ENCODE measurements at regions not wholly inside any gene's neighbourhood (a gene's known extent, or its start where the extent isn't known, plus 50 kb on each side); places are given as distances from the start of the nearest gene placed in this dataset.
"Not testable (repeated sequence)": the region's sequence is repeated elsewhere in the genome, so short reads cannot be mapped to it uniquely, and the experiment has no call there.

GRCh38 chr4:138598226-138598625 is 356.1 kb upstream of the SLC7A11 start:
- Histone ChIP-seq H3K4me1 (ENCODE audit: control insufficient read depth, insufficient read depth, low read length) (no peaks in the 10 kb centered on the region), H3K36me3 (ENCODE audit: control insufficient read depth, insufficient read depth, low read length) (no peaks in the 10 kb centered on the region), H3K27ac (ENCODE audit: low read depth, low read length) (no peak overlapping the region), H3K9me3 (ENCODE audit: control insufficient read depth, insufficient read depth, low read length) (peaks cover 4% of the 10 kb centered on the region), H3K4me3 (ENCODE audit: low read depth, low read length) (no peak overlapping the region), H3K27me3 (ENCODE audit: control insufficient read depth, insufficient read depth, low read length) (no peaks in the 10 kb centered on the region)
- DNase-seq (ENCODE audit: low read depth in 4 of 6, low spot score in 6 of 6), result no peak
- no CpG with 5 or more reads among the region's 3 CpGs for WGBS (ENCODE audit: insufficient coverage)

- Histone ChIP-seq H3K4me1 (ENCODE audit: control insufficient read depth, insufficient read depth, low read length) (no peaks in the 10 kb centered on the region), H3K27ac (ENCODE audit: low read depth, low read length) (no peak overlapping the region), H3K4me3 (ENCODE audit: low read depth, low read length) (no peak overlapping the region), H3K9me3 (ENCODE audit: control insufficient read depth, insufficient read depth, low read length) (peaks cover 4% of the 10 kb centered on the region), H3K27me3 (ENCODE audit: control insufficient read depth, insufficient read depth, low read length) (no peaks in the 10 kb centered on the region), H3K36me3 (ENCODE audit: control insufficient read depth, insufficient read depth, low read length) (no peaks in the 10 kb centered on the region)
- WGBS (ENCODE audit: insufficient coverage), result 86% methylated on average over 1 of the region's 2 CpGs
- DNase-seq (ENCODE audit: low read depth in 4 of 6, low spot score in 6 of 6), result no peak
Observed at GRCh38 chr4:138596896-138597295, 354.7 kb upstream of the SLC7A11 start.

GRCh38 chr4:138595731-138596460 is 353.7 kb upstream of the SLC7A11 start:
- Histone ChIP-seq H3K9me3 (ENCODE audit: control insufficient read depth, insufficient read depth, low read length) (no peaks in the 10 kb centered on the region), H3K27me3 (ENCODE audit: control insufficient read depth, insufficient read depth, low read length) (no peaks in the 10 kb centered on the region), H3K4me3 (ENCODE audit: low read depth, low read length) (no peak overlapping the region), H3K27ac (ENCODE audit: low read depth, low read length) (peak overlapping the region; percentile 22), H3K4me1 (ENCODE audit: control insufficient read depth, insufficient read depth, low read length) (no peaks in the 10 kb centered on the region), H3K36me3 (ENCODE audit: control insufficient read depth, insufficient read depth, low read length) (no peaks in the 10 kb centered on the region)
- no CpG with 5 or more reads among the region's 4 CpGs for WGBS (ENCODE audit: insufficient coverage)
- DNase-seq (ENCODE audit: low read depth in 4 of 6, low spot score in 6 of 6), result peak in 3 of 6 donors; percentile 6 to 75 (median 18)

GRCh38 chr4:138595171-138595570 is 353.0 kb upstream of the SLC7A11 start:
- Histone ChIP-seq H3K27me3 (ENCODE audit: control insufficient read depth, insufficient read depth, low read length) (no peaks in the 10 kb centered on the region), H3K27ac (ENCODE audit: low read depth, low read length) (no peak overlapping the region), H3K36me3 (ENCODE audit: control insufficient read depth, insufficient read depth, low read length) (no peaks in the 10 kb centered on the region), H3K4me1 (ENCODE audit: control insufficient read depth, insufficient read depth, low read length) (no peaks in the 10 kb centered on the region), H3K9me3 (ENCODE audit: control insufficient read depth, insufficient read depth, low read length) (no peaks in the 10 kb centered on the region), H3K4me3 (ENCODE audit: low read depth, low read length) (no peak overlapping the region)
- DNase-seq (ENCODE audit: low read depth in 4 of 6, low spot score in 6 of 6), result no peak
- WGBS (ENCODE audit: insufficient coverage), result 67% methylated on average over 1 of the region's 2 CpGs

GRCh38 chr4:138592796-138593195 is 350.6 kb upstream of the SLC7A11 start:
- H3K27ac ChIP-seq (ENCODE audit: low read depth, low read length), result no peak overlapping the region
- whole genome bisulfite sequencing (ENCODE audit: insufficient coverage), result no CpG with 5 or more reads among the region's 2 CpGs
- H3K4me3 ChIP-seq (ENCODE audit: low read depth, low read length), result no peak overlapping the region
- no peak for DNase-seq (ENCODE audit: low read depth in 4 of 6, low spot score in 6 of 6)
- no peaks in the 10 kb centered on the region for H3K4me1 ChIP-seq (ENCODE audit: control insufficient read depth, insufficient read depth, low read length)
- no peaks in the 10 kb centered on the region for H3K36me3 ChIP-seq (ENCODE audit: control insufficient read depth, insufficient read depth, low read length)
- H3K27me3 ChIP-seq (ENCODE audit: control insufficient read depth, insufficient read depth, low read length), result no peaks in the 10 kb centered on the region
- no peaks in the 10 kb centered on the region for H3K9me3 ChIP-seq (ENCODE audit: control insufficient read depth, insufficient read depth, low read length)

GRCh38 chr4:138591808-138592207 is 349.7 kb upstream of the SLC7A11 start:
- H3K4me3 ChIP-seq (ENCODE audit: low read depth, low read length), result no peak overlapping the region
- H3K27me3 ChIP-seq (ENCODE audit: control insufficient read depth, insufficient read depth, low read length), result no peaks in the 10 kb centered on the region
- no CpG with 5 or more reads among the region's 1 CpG for WGBS (ENCODE audit: insufficient coverage)
- H3K9me3 ChIP-seq (ENCODE audit: control insufficient read depth, insufficient read depth, low read length), result no peaks in the 10 kb centered on the region
- no peaks in the 10 kb centered on the region for H3K36me3 ChIP-seq (ENCODE audit: control insufficient read depth, insufficient read depth, low read length)
- DNase-seq (ENCODE audit: low read depth in 4 of 6, low spot score in 6 of 6), result no peak
- no peak overlapping the region for H3K27ac ChIP-seq (ENCODE audit: low read depth, low read length)
- no peaks in the 10 kb centered on the region for H3K4me1 ChIP-seq (ENCODE audit: control insufficient read depth, insufficient read depth, low read length)

GRCh38 chr4:138588501-138588900 is 346.4 kb upstream of the SLC7A11 start:
- H3K9me3 ChIP-seq (ENCODE audit: control insufficient read depth, insufficient read depth, low read length), result no peaks in the 10 kb centered on the region
- no peaks in the 10 kb centered on the region for H3K27me3 ChIP-seq (ENCODE audit: control insufficient read depth, insufficient read depth, low read length)
- no peak overlapping the region for H3K27ac ChIP-seq (ENCODE audit: low read depth, low read length)
- no peak for DNase-seq (ENCODE audit: low read depth in 4 of 6, low spot score in 6 of 6)
- H3K4me3 ChIP-seq (ENCODE audit: low read depth, low read length), result no peak overlapping the region
- H3K4me1 ChIP-seq (ENCODE audit: control insufficient read depth, insufficient read depth, low read length), result no peaks in the 10 kb centered on the region
- no peaks in the 10 kb centered on the region for H3K36me3 ChIP-seq (ENCODE audit: control insufficient read depth, insufficient read depth, low read length)

GRCh38 chr4:138579146-138579545 is 337.0 kb upstream of the SLC7A11 start:
- no peak overlapping the region for H3K27ac ChIP-seq (ENCODE audit: low read depth, low read length)
- no CpG with 5 or more reads among the region's 2 CpGs for WGBS (ENCODE audit: insufficient coverage)
- no peaks in the 10 kb centered on the region for H3K36me3 ChIP-seq (ENCODE audit: control insufficient read depth, insufficient read depth, low read length)
- no peak overlapping the region for H3K4me3 ChIP-seq (ENCODE audit: low read depth, low read length)
- H3K9me3 ChIP-seq (ENCODE audit: control insufficient read depth, insufficient read depth, low read length), result no peaks in the 10 kb centered on the region
- no peak for DNase-seq (ENCODE audit: low read depth in 4 of 6, low spot score in 6 of 6)
- no peaks in the 10 kb centered on the region for H3K4me1 ChIP-seq (ENCODE audit: control insufficient read depth, insufficient read depth, low read length)
- no peaks in the 10 kb centered on the region for H3K27me3 ChIP-seq (ENCODE audit: control insufficient read depth, insufficient read depth, low read length)

GRCh38 chr4:138577826-138578225 is 335.7 kb upstream of the SLC7A11 start:
- not testable (repeated sequence) for DNase-seq (ENCODE audit: low read depth in 4 of 6, low spot score in 6 of 6); H3K27ac ChIP-seq (ENCODE audit: low read depth, low read length); H3K27me3 ChIP-seq (ENCODE audit: control insufficient read depth, insufficient read depth, low read length); H3K4me1 ChIP-seq (ENCODE audit: control insufficient read depth, insufficient read depth, low read length); H3K9me3 ChIP-seq (ENCODE audit: control insufficient read depth, insufficient read depth, low read length); H3K36me3 ChIP-seq (ENCODE audit: control insufficient read depth, insufficient read depth, low read length); H3K4me3 ChIP-seq (ENCODE audit: low read depth, low read length)
- WGBS (ENCODE audit: insufficient coverage), result 100% methylated on average over 1 of the region's 3 CpGs

- Histone ChIP-seq H3K4me1 (ENCODE audit: control insufficient read depth, insufficient read depth, low read length) (no peaks in the 10 kb centered on the region), H3K4me3 (ENCODE audit: low read depth, low read length) (no peak overlapping the region), H3K36me3 (ENCODE audit: control insufficient read depth, insufficient read depth, low read length) (no peaks in the 10 kb centered on the region), H3K9me3 (ENCODE audit: control insufficient read depth, insufficient read depth, low read length) (no peaks in the 10 kb centered on the region), H3K27ac (ENCODE audit: low read depth, low read length) (no peak overlapping the region), H3K27me3 (ENCODE audit: control insufficient read depth, insufficient read depth, low read length) (no peaks in the 10 kb centered on the region)
- no peak for DNase-seq (ENCODE audit: low read depth in 4 of 6, low spot score in 6 of 6)
Observed at GRCh38 chr4:138577145-138577544, 335.0 kb upstream of the SLC7A11 start.
